ENCODE measurements at regions not wholly inside any gene's neighbourhood (a gene's known extent, or its start where the extent isn't known, plus 50 kb on each side); places are given as distances from the start of the nearest gene placed in this dataset.

DNA sequence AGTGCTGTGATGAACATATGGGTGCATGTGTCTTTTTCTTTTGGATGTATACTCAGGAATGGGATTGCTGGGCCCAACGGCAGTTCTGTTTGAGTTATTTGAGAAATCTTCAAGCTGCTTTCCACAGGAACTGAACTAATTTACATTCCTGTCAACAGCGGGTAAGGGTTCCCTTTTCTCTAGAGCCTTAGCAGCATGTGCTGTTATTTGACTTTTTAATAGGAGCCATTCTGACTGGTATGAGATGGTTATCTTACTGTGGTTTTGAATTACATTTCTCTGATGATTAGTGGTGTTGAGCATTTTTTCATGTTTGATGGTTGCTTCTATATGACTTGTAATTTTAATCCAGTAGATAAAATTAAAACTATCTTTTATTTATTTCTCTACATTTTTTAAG lies 1168.6 kb upstream of the ALCAM start:
- TF ChIP-seq POLR2A (IDR thresholded peaks at IDR 0.05) = no peak
- TF ChIP-seq, protein P1, sequence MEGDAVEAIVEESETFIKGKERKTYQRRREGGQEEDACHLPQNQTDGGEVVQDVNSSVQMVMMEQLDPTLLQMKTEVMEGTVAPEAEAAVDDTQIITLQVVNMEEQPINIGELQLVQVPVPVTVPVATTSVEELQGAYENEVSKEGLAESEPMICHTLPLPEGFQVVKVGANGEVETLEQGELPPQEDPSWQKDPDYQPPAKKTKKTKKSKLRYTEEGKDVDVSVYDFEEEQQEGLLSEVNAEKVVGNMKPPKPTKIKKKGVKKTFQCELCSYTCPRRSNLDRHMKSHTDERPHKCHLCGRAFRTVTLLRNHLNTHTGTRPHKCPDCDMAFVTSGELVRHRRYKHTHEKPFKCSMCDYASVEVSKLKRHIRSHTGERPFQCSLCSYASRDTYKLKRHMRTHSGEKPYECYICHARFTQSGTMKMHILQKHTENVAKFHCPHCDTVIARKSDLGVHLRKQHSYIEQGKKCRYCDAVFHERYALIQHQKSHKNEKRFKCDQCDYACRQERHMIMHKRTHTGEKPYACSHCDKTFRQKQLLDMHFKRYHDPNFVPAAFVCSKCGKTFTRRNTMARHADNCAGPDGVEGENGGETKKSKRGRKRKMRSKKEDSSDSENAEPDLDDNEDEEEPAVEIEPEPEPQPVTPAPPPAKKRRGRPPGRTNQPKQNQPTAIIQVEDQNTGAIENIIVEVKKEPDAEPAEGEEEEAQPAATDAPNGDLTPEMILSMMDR (IDR thresholded peaks at IDR 0.05) = no peak
